Activated CD8-positive, alpha-beta memory T cell treated with anti-CD3 and anti-CD28 coated beads for 36 hours (primary cell): ENCODE measurements at regions not wholly inside any gene's neighbourhood (a gene's known extent, or its start where the extent isn't known, plus 50 kb on each side); places are given as distances from the start of the nearest gene placed in this dataset.

Experiments
- CTCF ChIA-PET: fragments of 350-600 bp; sonication (Branson Sonifier 250); formaldehyde crosslinking; loops from one replicate; lab custom pipeline; 2021; ENCODE audit warnings: antibody characterized with exemption; lab: Charles Lee
- POLR2A ChIA-PET: fragments of 350-600 bp; sonication (Branson Sonifier 250); formaldehyde crosslinking; loops from one replicate; lab custom pipeline; 2021; ENCODE audit warnings: antibody characterized with exemption; lab: Charles Lee

- POLR2A ChIA-PET = no interaction called here
- CTCF ChIA-PET = no interaction called here
These were observed 171.7 kb downstream of the NR2F2 start for GRCh38 chr15:96502196-96502595.

GRCh38 chr15:96503276-96503675 is 172.8 kb downstream of the NR2F2 start:
- CTCF ChIA-PET = no interaction called here

GRCh38 chr15:96504371-96504770 is 173.9 kb downstream of the NR2F2 start:
- ChIA-PET POLR2A (no interaction called here), CTCF (no interaction called here)

More at GRCh38 chr15:96503276-96503675, 172.8 kb downstream of the NR2F2 start:
- POLR2A ChIA-PET = no interaction called here

GRCh38 chr15:96505014-96505413 is 174.5 kb downstream of the NR2F2 start:
- ChIA-PET CTCF (no interaction called here), POLR2A (no interaction called here)

- CTCF ChIA-PET = no interaction called here
- POLR2A ChIA-PET = no interaction called here
These were observed 184.2 kb downstream of the NR2F2 start for GRCh38 chr15:96514607-96515285.

- POLR2A ChIA-PET = no interaction called here
These were observed 184.9 kb downstream of the NR2F2 start for GRCh38 chr15:96515371-96515770.

GRCh38 chr15:96521386-96521785 is 190.9 kb downstream of the NR2F2 start:
- CTCF ChIA-PET = no interaction called here
- POLR2A ChIA-PET = no interaction called here

More at GRCh38 chr15:96515371-96515770, 184.9 kb downstream of the NR2F2 start:
- CTCF ChIA-PET = no interaction called here

- ChIA-PET POLR2A (no interaction called here), CTCF (no interaction called here)
These were observed 194.3 kb downstream of the NR2F2 start for GRCh38 chr15:96524676-96525417.

GRCh38 chr15:96535148-96535547 is 204.6 kb downstream of the NR2F2 start:
- CTCF ChIA-PET = no interaction called here

GRCh38 chr15:96538491-96538890 is 208.0 kb downstream of the NR2F2 start:
- ChIA-PET CTCF (no interaction called here), POLR2A (no interaction called here)

More at GRCh38 chr15:96535148-96535547, 204.6 kb downstream of the NR2F2 start:
- POLR2A ChIA-PET = no interaction called here

GRCh38 chr15:96540283-96540682 is 209.8 kb downstream of the NR2F2 start:
- CTCF ChIA-PET = no interaction called here
- POLR2A ChIA-PET = no interaction called here

- CTCF ChIA-PET = no interaction called here
These were observed 211.8 kb downstream of the NR2F2 start for GRCh38 chr15:96542130-96542770.

GRCh38 chr15:96544162-96544756 is 213.8 kb downstream of the NR2F2 start:
- ChIA-PET CTCF (no interaction called here), POLR2A (no interaction called here)

More at GRCh38 chr15:96542130-96542770, 211.8 kb downstream of the NR2F2 start:
- POLR2A ChIA-PET = no interaction called here

GRCh38 chr15:96549136-96549535 is 218.6 kb downstream of the NR2F2 start:
- POLR2A ChIA-PET = no interaction called here
- CTCF ChIA-PET = no interaction called here

- CTCF ChIA-PET = no interaction called here
- POLR2A ChIA-PET = no interaction called here
These were observed 220.7 kb downstream of the NR2F2 start for GRCh38 chr15:96551196-96551595.

GRCh38 chr15:96551722-96552121 is 221.2 kb downstream of the NR2F2 start:
- ChIA-PET POLR2A (no interaction called here), CTCF (no interaction called here)

- ChIA-PET POLR2A (no interaction called here), CTCF (no interaction called here)
These were observed 222.5 kb downstream of the NR2F2 start for GRCh38 chr15:96553006-96553405.

GRCh38 chr15:96553451-96553850 is 223.0 kb downstream of the NR2F2 start:
- ChIA-PET CTCF (no interaction called here), POLR2A (no interaction called here)

- CTCF ChIA-PET = no interaction called here
- POLR2A ChIA-PET = no interaction called here
These were observed 223.4 kb downstream of the NR2F2 start for GRCh38 chr15:96553931-96554330.

- ChIA-PET CTCF (no interaction called here), POLR2A (no interaction called here)
These were observed 224.0 kb downstream of the NR2F2 start for GRCh38 chr15:96554541-96554940.
